ENCODE measurements at regions not wholly inside any gene's neighbourhood (a gene's known extent, or its start where the extent isn't known, plus 50 kb on each side); places are given as distances from the start of the nearest gene placed in this dataset.

- H3K27me3 ChIP-seq (replicated peaks; ENCODE audit: control insufficient read depth, insufficient read depth, low read length): no peaks in the 10 kb centered on the region
- H3K36me3 ChIP-seq (ENCODE audit: control insufficient read depth, insufficient read depth, low read length, severe bottlenecking): no peaks in the 10 kb centered on the region
- H3K4me3 ChIP-seq (ENCODE audit: low read length): no peak overlapping the region
- H3K4me1 ChIP-seq (ENCODE audit: control insufficient read depth, insufficient read depth, low read length): peaks cover 86% of the 10 kb centered on the region
- DNase-seq (ENCODE audit: low read depth): no peak
- H3K9me3 ChIP-seq (ENCODE audit: control insufficient read depth, low read length): no peaks in the 10 kb centered on the region
- H3K9ac ChIP-seq (ENCODE audit: low read length): peak overlapping the region; percentile 57
Observed at GRCh38 chr9:129318121-129319075, 140.3 kb upstream of the IER5L start.

DNA sequence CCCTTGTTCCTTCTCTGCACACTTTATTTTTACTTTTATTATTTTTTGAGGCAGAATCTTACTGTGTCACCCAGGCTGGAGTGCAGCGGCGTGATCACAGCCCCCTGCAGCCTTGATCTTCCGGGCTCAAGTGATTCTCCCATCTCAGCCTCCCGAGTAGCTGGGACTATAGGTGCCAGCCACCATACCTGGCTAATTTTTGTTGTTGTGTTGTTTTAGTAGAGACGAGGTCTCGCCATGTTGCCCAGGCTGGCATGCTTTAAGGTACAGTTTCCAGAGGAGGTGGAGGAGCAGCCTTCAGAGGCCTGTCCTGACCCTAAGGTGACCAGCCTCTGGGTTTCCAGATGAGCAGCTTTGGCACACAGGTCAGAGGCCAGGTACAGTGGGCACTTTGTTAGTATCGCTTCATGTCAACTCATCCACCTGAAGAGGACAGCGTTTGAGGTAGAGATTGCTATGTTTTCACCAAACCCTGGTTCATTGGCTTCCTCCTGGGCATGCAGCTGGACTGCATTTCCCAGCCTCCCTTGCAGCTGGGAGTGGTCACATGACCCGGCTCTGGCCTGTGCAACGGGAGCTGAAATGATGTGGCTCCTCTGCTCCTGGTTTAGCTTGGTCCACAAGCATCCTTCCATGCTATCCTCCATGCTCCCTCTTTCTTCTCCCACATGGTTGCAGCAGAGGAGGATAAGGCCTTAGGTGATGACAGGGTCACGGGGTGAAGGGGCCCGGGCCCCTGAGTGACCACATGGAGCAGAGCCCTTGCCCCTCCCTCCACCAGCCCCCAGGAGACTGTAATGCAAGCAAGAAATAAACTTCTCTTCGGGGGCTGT, 139.3 kb upstream of the IER5L start:
- Histone ChIP-seq H3K4me3 (ENCODE audit: low read length) (no peak overlapping the region), H3K27me3 (replicated peaks; ENCODE audit: control insufficient read depth, insufficient read depth, low read length) (no peaks in the 10 kb centered on the region), H3K9ac (ENCODE audit: low read length) (peak overlapping the region; percentile 57), H3K36me3 (ENCODE audit: control insufficient read depth, insufficient read depth, low read length, severe bottlenecking) (no peaks in the 10 kb centered on the region), H3K9me3 (ENCODE audit: control insufficient read depth, low read length) (no peaks in the 10 kb centered on the region), H3K4me1 (ENCODE audit: control insufficient read depth, insufficient read depth, low read length) (peaks cover 76% of the 10 kb centered on the region)
- DNase-seq (ENCODE audit: low read depth): no peak

- no peak for DNase-seq (ENCODE audit: low read depth)
- Histone ChIP-seq H3K9ac (ENCODE audit: low read length) (peak overlapping the region; percentile 84), H3K9me3 (ENCODE audit: control insufficient read depth, low read length) (no peaks in the 10 kb centered on the region), H3K27me3 (replicated peaks; ENCODE audit: control insufficient read depth, insufficient read depth, low read length) (no peaks in the 10 kb centered on the region), H3K36me3 (ENCODE audit: control insufficient read depth, insufficient read depth, low read length, severe bottlenecking) (no peaks in the 10 kb centered on the region), H3K4me3 (ENCODE audit: low read length) (no peak overlapping the region), H3K4me1 (ENCODE audit: control insufficient read depth, insufficient read depth, low read length) (peaks cover 67% of the 10 kb centered on the region)
Observed at GRCh38 chr9:129316281-129317030, 138.4 kb upstream of the IER5L start.

- no peaks in the 10 kb centered on the region for H3K36me3 ChIP-seq (ENCODE audit: control insufficient read depth, insufficient read depth, low read length, severe bottlenecking)
- no peaks in the 10 kb centered on the region for H3K27me3 ChIP-seq (replicated peaks; ENCODE audit: control insufficient read depth, insufficient read depth, low read length)
- no peak overlapping the region for H3K4me3 ChIP-seq (ENCODE audit: low read length)
- H3K9me3 ChIP-seq (ENCODE audit: control insufficient read depth, low read length): no peaks in the 10 kb centered on the region
- no peak for DNase-seq (ENCODE audit: low read depth)
- peaks cover 38% of the 10 kb centered on the region for H3K4me1 ChIP-seq (ENCODE audit: control insufficient read depth, insufficient read depth, low read length)
- no peak overlapping the region for H3K9ac ChIP-seq (ENCODE audit: low read length)
Observed at GRCh38 chr9:129313331-129313955, 135.4 kb upstream of the IER5L start.

GRCh38 chr9:129312251-129313122, 134.4 kb upstream of the IER5L start:
- peaks cover 28% of the 10 kb centered on the region for H3K4me1 ChIP-seq (ENCODE audit: control insufficient read depth, insufficient read depth, low read length)
- no peak overlapping the region for H3K4me3 ChIP-seq (ENCODE audit: low read length)
- DNase-seq (ENCODE audit: low read depth): no peak
- no peaks in the 10 kb centered on the region for H3K9me3 ChIP-seq (ENCODE audit: control insufficient read depth, low read length)
- no peaks in the 10 kb centered on the region for H3K27me3 ChIP-seq (replicated peaks; ENCODE audit: control insufficient read depth, insufficient read depth, low read length)
- H3K9ac ChIP-seq (ENCODE audit: low read length): no peak overlapping the region
- H3K36me3 ChIP-seq (ENCODE audit: control insufficient read depth, insufficient read depth, low read length, severe bottlenecking): no peaks in the 10 kb centered on the region

DNA sequence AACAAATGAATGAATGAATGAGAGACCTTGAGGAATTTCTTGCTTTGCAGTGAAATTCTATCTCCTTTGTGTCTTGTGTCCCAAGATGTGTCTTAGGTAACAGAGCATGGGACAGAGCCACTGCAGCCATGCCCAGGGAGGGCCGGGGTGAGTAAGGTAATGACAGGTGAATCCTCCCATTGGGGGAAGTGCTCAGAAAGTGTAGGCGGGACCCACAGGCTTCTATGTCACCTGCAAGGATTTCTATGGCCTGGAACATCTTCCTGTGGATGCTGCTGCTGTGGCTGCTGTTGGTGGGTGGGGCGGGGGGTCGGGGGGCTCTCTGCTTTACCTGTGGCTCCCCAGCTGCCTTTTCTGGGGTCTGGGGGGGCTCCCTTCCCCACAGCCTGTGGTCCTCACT, 133.6 kb upstream of the IER5L start:
- no peaks in the 10 kb centered on the region for H3K36me3 ChIP-seq (ENCODE audit: control insufficient read depth, insufficient read depth, low read length, severe bottlenecking)
- no peaks in the 10 kb centered on the region for H3K9me3 ChIP-seq (ENCODE audit: control insufficient read depth, low read length)
- H3K4me1 ChIP-seq (ENCODE audit: control insufficient read depth, insufficient read depth, low read length): peaks cover 20% of the 10 kb centered on the region
- H3K27me3 ChIP-seq (replicated peaks; ENCODE audit: control insufficient read depth, insufficient read depth, low read length): no peaks in the 10 kb centered on the region
- H3K4me3 ChIP-seq (ENCODE audit: low read length): no peak overlapping the region
- no peak for DNase-seq (ENCODE audit: low read depth)
- H3K9ac ChIP-seq (ENCODE audit: low read length): no peak overlapping the region

- Histone ChIP-seq H3K4me3 (ENCODE audit: low read length) (no peak overlapping the region), H3K9me3 (ENCODE audit: control insufficient read depth, low read length) (no peaks in the 10 kb centered on the region), H3K36me3 (ENCODE audit: control insufficient read depth, insufficient read depth, low read length, severe bottlenecking) (no peaks in the 10 kb centered on the region), H3K4me1 (ENCODE audit: control insufficient read depth, insufficient read depth, low read length) (peaks cover 14% of the 10 kb centered on the region), H3K9ac (ENCODE audit: low read length) (no peak overlapping the region), H3K27me3 (replicated peaks; ENCODE audit: control insufficient read depth, insufficient read depth, low read length) (no peaks in the 10 kb centered on the region)
- no peak for DNase-seq (ENCODE audit: low read depth)
Observed at GRCh38 chr9:129310666-129311350, 132.7 kb upstream of the IER5L start.

GRCh38 chr9:129309906-129310305, 131.8 kb upstream of the IER5L start:
- no peaks in the 10 kb centered on the region for H3K9me3 ChIP-seq (ENCODE audit: control insufficient read depth, low read length)
- peaks cover 6% of the 10 kb centered on the region for H3K4me1 ChIP-seq (ENCODE audit: control insufficient read depth, insufficient read depth, low read length)
- H3K9ac ChIP-seq (ENCODE audit: low read length): no peak overlapping the region
- DNase-seq (ENCODE audit: low read depth): no peak
- H3K36me3 ChIP-seq (ENCODE audit: control insufficient read depth, insufficient read depth, low read length, severe bottlenecking): no peaks in the 10 kb centered on the region
- H3K4me3 ChIP-seq (ENCODE audit: low read length): no peak overlapping the region
- H3K27me3 ChIP-seq (replicated peaks; ENCODE audit: control insufficient read depth, insufficient read depth, low read length): no peaks in the 10 kb centered on the region

DNA sequence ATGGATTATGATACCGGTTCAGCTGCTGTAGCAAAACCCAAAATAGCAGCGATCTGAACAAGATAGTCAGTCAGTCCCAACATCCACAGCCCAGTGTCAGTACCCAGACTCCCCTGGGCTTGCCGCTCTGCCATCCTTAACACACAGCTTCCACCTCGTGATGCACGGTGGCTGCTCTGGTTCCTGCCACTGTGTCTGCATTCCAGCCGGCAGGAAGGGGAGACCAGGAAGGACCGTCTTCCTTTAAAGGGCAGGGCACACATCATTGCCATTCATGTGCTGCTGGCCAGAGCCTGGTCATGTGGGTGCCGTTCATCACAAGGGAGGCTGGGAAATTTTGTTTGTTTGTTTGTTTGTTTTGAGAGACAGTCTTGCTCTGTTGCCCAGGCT, 131.0 kb upstream of the IER5L start:
- peaks cover 3% of the 10 kb centered on the region for H3K9me3 ChIP-seq (ENCODE audit: control insufficient read depth, low read length)
- H3K27me3 ChIP-seq (replicated peaks; ENCODE audit: control insufficient read depth, insufficient read depth, low read length): no peaks in the 10 kb centered on the region
- H3K4me3 ChIP-seq (ENCODE audit: low read length): no peak overlapping the region
- H3K36me3 ChIP-seq (ENCODE audit: control insufficient read depth, insufficient read depth, low read length, severe bottlenecking): no peaks in the 10 kb centered on the region
- H3K9ac ChIP-seq (ENCODE audit: low read length): no peak overlapping the region
- H3K4me1 ChIP-seq (ENCODE audit: control insufficient read depth, insufficient read depth, low read length): no peaks in the 10 kb centered on the region
- DNase-seq (ENCODE audit: low read depth): no peak
